ENCODE measurements at regions not wholly inside any gene's neighbourhood (a gene's known extent, or its start where the extent isn't known, plus 50 kb on each side); places are given as distances from the start of the nearest gene placed in this dataset.
A peak's percentile ranks its signal among the peaks of the same experiment; 100 is the strongest.
"Not testable (repeated sequence)": the region's sequence is repeated elsewhere in the genome, so short reads cannot be mapped to it uniquely, and the experiment has no call there.

- DNase-seq = no peak
Measured at GRCh38 chr21:27058673-27059605, 92.1 kb upstream of the ADAMTS5 start.

GRCh38 chr21:27057997-27058396 is 91.1 kb upstream of the ADAMTS5 start:
- DNase-seq = no peak

- DNase-seq = no peak
Measured at GRCh38 chr21:27047658-27048314, 80.9 kb upstream of the ADAMTS5 start.

GRCh38 chr21:27047283-27047657 is 80.4 kb upstream of the ADAMTS5 start:
- no peak for DNase-seq

GRCh38 chr21:27045281-27045985 is 78.5 kb upstream of the ADAMTS5 start:
- DNase-seq = no peak

GRCh38 chr21:27043377-27043776 is 76.5 kb upstream of the ADAMTS5 start:
- no peak for DNase-seq

- DNase-seq = no peak
Measured at GRCh38 chr21:27040738-27041469, 74.0 kb upstream of the ADAMTS5 start.

GRCh38 chr21:27036736-27037301 is 69.9 kb upstream of the ADAMTS5 start:
- peak; percentile 38 for DNase-seq

GRCh38 chr21:27035791-27036190 is 68.9 kb upstream of the ADAMTS5 start:
- DNase-seq = peak; percentile 93

GRCh38 chr21:27034796-27035195 is 67.9 kb upstream of the ADAMTS5 start:
- no peak for DNase-seq

GRCh38 chr21:27033471-27033870 is 66.6 kb upstream of the ADAMTS5 start:
- no peak for DNase-seq

- no peak for DNase-seq
Measured at GRCh38 chr21:27026501-27026900, 59.6 kb upstream of the ADAMTS5 start.

GRCh38 chr21:27025708-27026107 is 58.8 kb upstream of the ADAMTS5 start:
- not testable (repeated sequence) for DNase-seq

- DNase-seq = no peak
Measured at GRCh38 chr21:27024971-27025370, 58.1 kb upstream of the ADAMTS5 start.

- DNase-seq = no peak
Measured at GRCh38 chr21:27024301-27024700, 57.4 kb upstream of the ADAMTS5 start.

- DNase-seq = no peak
Measured at GRCh38 chr21:27023186-27023585, 56.3 kb upstream of the ADAMTS5 start.

GRCh38 chr21:27021801-27022200 is 54.9 kb upstream of the ADAMTS5 start:
- no peak for DNase-seq

GRCh38 chr21:27021046-27021445 is 54.2 kb upstream of the ADAMTS5 start:
- DNase-seq = no peak

GRCh38 chr21:27017246-27017645 is 50.4 kb upstream of the ADAMTS5 start:
- no peak for DNase-seq

Data from NCI-H1694 (cell line).